IMR-90 (cell line): ENCODE measurements at regions not wholly inside any gene's neighbourhood (a gene's known extent, or its start where the extent isn't known, plus 50 kb on each side); places are given as distances from the start of the nearest gene placed in this dataset.

Source experiments
- ATAC-seq: fragments of 200-7000 bp; cut with Tn5 transposase; 2 replicates; pipeline ENCODE4 v1.9.1; 2020; ENCODE audit warnings: low read depth, mild to moderate bottlenecking, moderate library complexity
- BruUV-seq: library from RNA; stranded (reverse); fragments of 400-500 nt; replicated peaks from 2 replicates; lab custom pipeline; 2021; lab: Mats Ljungman, UMichigan
- CTCF ChIA-PET: fragments of 300-600 bp; formaldehyde crosslinking; extraction: SDS; loops from one replicate; lab custom pipeline; 2021; ENCODE audit warnings: antibody characterized with exemption; lab: Yijun Ruan, JAX
- POLR2A ChIA-PET: fragments of 300-600 bp; sonication (Branson Sonifier 250); formaldehyde crosslinking; loops from one replicate; lab custom pipeline; 2022; ENCODE audit warnings: antibody characterized with exemption; ENCODE audit not compliant: unreplicated experiment; lab: Charles Lee
- DNase-seq: peaks from one replicate; pipeline ENCODE4 v3.0.0; 2013
- H2AFZ ChIP-seq: replicated peaks from 2 replicates; pipeline ENCODE3; 2013; ENCODE audit warnings: low read length, mild to moderate bottlenecking; ENCODE audit not compliant: poor library complexity
- H2AK5ac ChIP-seq: 2 replicates; pipeline ENCODE4 v1.6.1; 2013; ENCODE audit warnings: low read depth, low read length, inconsistent platforms
- H2AK9ac ChIP-seq: replicated peaks from 2 replicates; pipeline ENCODE3; 2013; ENCODE audit warnings: mild to moderate bottlenecking, low read depth, low read length, moderate library complexity; ENCODE audit not compliant: poor library complexity
- H2BK120ac ChIP-seq: 2 replicates; pipeline ENCODE4 v1.6.1; 2013; ENCODE audit warnings: low read depth, low read length, inconsistent platforms
- H2BK15ac ChIP-seq: 3 replicates; pipeline ENCODE4 v1.6.1; 2013; ENCODE audit warnings: low read depth, low read length, inconsistent platforms
- H2BK20ac ChIP-seq: 2 replicates; pipeline ENCODE4 v1.6.1; 2013; ENCODE audit warnings: low read depth, mild to moderate bottlenecking, inconsistent platforms, low read length, moderate library complexity
- H2BK5ac ChIP-seq: 2 replicates; pipeline ENCODE4 v1.6.1; 2013; ENCODE audit warnings: mild to moderate bottlenecking, low read depth, low read length, inconsistent platforms; ENCODE audit not compliant: poor library complexity, severe bottlenecking
- H3K14ac ChIP-seq: replicated peaks from 2 replicates; pipeline ENCODE4 v1.6.1; 2013; ENCODE audit warnings: low read depth, low read length, inconsistent platforms
- H3K18ac ChIP-seq: 2 replicates; pipeline ENCODE4 v1.6.1; 2013; ENCODE audit warnings: low read depth, low read length, control low read depth
- H3K23ac ChIP-seq: 2 replicates; pipeline ENCODE4 v1.6.1; 2013; ENCODE audit warnings: low read depth, low read length, inconsistent platforms
- H3K27ac ChIP-seq: 2 replicates; pipeline ENCODE4 v1.5.1; 2013; ENCODE audit warnings: mild to moderate bottlenecking, control low read depth, low read length; ENCODE audit not compliant: insufficient read depth
- H3K27me3 ChIP-seq: 2 replicates; pipeline ENCODE4 v1.6.1; 2013; ENCODE audit warnings: low read length; ENCODE audit not compliant: control insufficient read depth, insufficient read depth
- H3K36me3 ChIP-seq: 2 replicates; pipeline ENCODE4 v1.6.1; 2013; ENCODE audit warnings: low read length, mixed read lengths; ENCODE audit not compliant: control insufficient read depth, insufficient read depth
- H3K4ac ChIP-seq: 2 replicates; pipeline ENCODE4 v1.6.1; 2013; ENCODE audit warnings: low read depth, low read length, inconsistent platforms
- H3K4me1 ChIP-seq: 2 replicates; pipeline ENCODE4 v1.6.1; 2013; ENCODE audit warnings: low read length, mixed read lengths; ENCODE audit not compliant: control insufficient read depth, insufficient read depth
- H3K4me2 ChIP-seq: 2 replicates; pipeline ENCODE4 v1.6.1; 2013; ENCODE audit warnings: low read depth, mild to moderate bottlenecking, control low read depth, low read length, moderate library complexity
- H3K4me3 ChIP-seq: 2 replicates; pipeline ENCODE4 v1.5.1; 2013; ENCODE audit warnings: low read depth, mild to moderate bottlenecking, control low read depth, low read length, moderate library complexity; ENCODE audit not compliant: insufficient read depth
- H3K56ac ChIP-seq: 2 replicates; pipeline ENCODE4 v1.6.1; 2013; ENCODE audit warnings: low read length, inconsistent platforms; ENCODE audit not compliant: insufficient read depth; ENCODE audit errors: extremely low read depth
- H3K79me1 ChIP-seq, 2 experiments: 2 replicates each; pipeline ENCODE4 v1.6.1; 2013; ENCODE audit warnings: low read length in 2 of 2, inconsistent platforms in 1 of 2, low read depth in 1 of 2
- H3K9ac ChIP-seq: 2 replicates; pipeline ENCODE4 v1.6.1; 2013; ENCODE audit warnings: low read depth, low read length, control low read depth
- H3K9me1 ChIP-seq: 2 replicates; pipeline ENCODE4 v1.6.1; 2013; ENCODE audit warnings: low read length, inconsistent platforms; ENCODE audit not compliant: insufficient read depth
- H3K9me3 ChIP-seq: 2 replicates; pipeline ENCODE4 v1.6.1; 2013; ENCODE audit warnings: low read length; ENCODE audit not compliant: control insufficient read depth, insufficient read depth
- H4K20me1 ChIP-seq: 2 replicates; pipeline ENCODE4 v1.6.1; 2013; ENCODE audit warnings: low read length, inconsistent platforms; ENCODE audit not compliant: insufficient read depth
- H4K5ac ChIP-seq: 2 replicates; pipeline ENCODE4 v1.6.1; 2013; ENCODE audit warnings: mild to moderate bottlenecking, low read depth, low read length, control low read depth
- H4K8ac ChIP-seq, 2 experiments: 2 replicates each; pipeline ENCODE4 v1.6.1; 2013; ENCODE audit warnings: low read depth in 2 of 2, low read length in 2 of 2, control low read depth in 1 of 2, inconsistent platforms in 1 of 2
- H4K91ac ChIP-seq: 2 replicates; pipeline ENCODE4 v1.6.1; 2013; ENCODE audit warnings: low read depth, low read length, inconsistent platforms; ENCODE audit not compliant: insufficient read depth
- BHLHE40 ChIP-seq: fragments of 150-350 bp; IDR thresholded peaks from 2 replicates; pipeline ENCODE4 v1.6.1; 2016; ENCODE audit warnings: mild to moderate bottlenecking, low read depth, low read length
- CEBPB ChIP-seq: IDR thresholded peaks from 2 replicates; pipeline ENCODE4 v1.6.1; 2012; ENCODE audit warnings: low read depth, low read length, improper control_type of control experiment
- CHD1 ChIP-seq: IDR thresholded peaks from 2 replicates; pipeline ENCODE4 v1.6.1; 2012; ENCODE audit warnings: low read depth, low read length, improper control_type of control experiment
- CTCF ChIP-seq: conservative IDR thresholded peaks from 2 replicates; pipeline ENCODE4 v1.5.1; 2012; ENCODE audit warnings: mild to moderate bottlenecking, low read depth, low read length, improper control_type of control experiment
- FOS ChIP-seq: fragments of 150-350 bp; IDR thresholded peaks from 2 replicates; pipeline ENCODE4 v1.6.1; 2016; ENCODE audit warnings: low read depth, low read length
- MAFK ChIP-seq: IDR thresholded peaks from 2 replicates; pipeline ENCODE4 v1.6.1; 2012; ENCODE audit warnings: low read depth, low read length, improper control_type of control experiment
- MAZ ChIP-seq: IDR thresholded peaks from 2 replicates; pipeline ENCODE4 v1.6.1; 2012; ENCODE audit warnings: low read depth, mild to moderate bottlenecking, low read length, improper control_type of control experiment, moderate library complexity, borderline replicate concordance
- MXI1 ChIP-seq: IDR thresholded peaks from 2 replicates; pipeline ENCODE4 v1.6.1; 2012; ENCODE audit warnings: low read depth, mild to moderate bottlenecking, low read length, moderate library complexity, borderline replicate concordance
- NFE2L2 ChIP-seq: fragments of 150-350 bp; IDR thresholded peaks from 2 replicates; pipeline ENCODE4 v1.6.1; 2016; ENCODE audit warnings: low read depth, mild to moderate bottlenecking, low read length
- POLR2A ChIP-seq: IDR thresholded peaks from 2 replicates; pipeline ENCODE4 v1.6.1; 2012; ENCODE audit warnings: mild to moderate bottlenecking, low read depth, low read length
- RAD21 ChIP-seq: IDR thresholded peaks from 2 replicates; pipeline ENCODE4 v1.6.1; 2012; ENCODE audit warnings: low read length, improper control_type of control experiment
- SMC3 ChIP-seq: fragments of 150-350 bp; IDR thresholded peaks from 2 replicates; pipeline ENCODE4 v1.6.1; 2016; ENCODE audit warnings: low read depth, mild to moderate bottlenecking, antibody characterized with exemption, low read length, moderate library complexity
- dilution Hi-C: fragments of 300-500 bp; cut with HindIII; formaldehyde crosslinking; loops from one replicate; pipeline ENCODE4 v1.14.3; 2018; ENCODE audit warnings: low sequenced_read_pairs; ENCODE audit not compliant: unreplicated experiment
- in situ Hi-C: fragments of 300-500 bp; cut with MboI; formaldehyde crosslinking; loops from 3 replicates; pipeline ENCODE4 v1.14.3; 2019; ENCODE audit warnings: low sequenced_read_pairs, inconsistent platforms, mixed read lengths
- intact Hi-C: fragments of 100-400 bp; cut with micrococcal nuclease; formaldehyde crosslinking; loops from 2 replicates; pipeline ENCODE4 v1.10.0; 2022

GRCh38 chr3:109656225-109656624, 318.9 kb upstream of the DPPA4 start:
- H3K56ac ChIP-seq: no peak overlapping the region
- H2BK15ac ChIP-seq: no peak overlapping the region
- H2AK9ac ChIP-seq: no peak overlapping the region
- H4K20me1 ChIP-seq: no peaks in the 10 kb centered on the region
- CTCF ChIA-PET: no interaction called here
- no peak overlapping the region for H2BK20ac ChIP-seq
- intact Hi-C loops (no loop called here), dilution Hi-C loops (no loop called here), in situ Hi-C loops (no loop called here)
- H2BK5ac ChIP-seq: no peak overlapping the region
- H3K27me3 ChIP-seq: no peaks in the 10 kb centered on the region
- no peaks in the 10 kb centered on the region for H3K4me1 ChIP-seq
- no peak overlapping the region for H3K4ac ChIP-seq
- H2BK120ac ChIP-seq: no peak overlapping the region
- H2AK5ac ChIP-seq: no peak overlapping the region
- H3K4me3 ChIP-seq: no peak overlapping the region
- no peak overlapping the region for H3K14ac ChIP-seq
- H4K5ac ChIP-seq: no peak overlapping the region
- no peaks in the 10 kb centered on the region for H3K36me3 ChIP-seq
- no peak overlapping the region for H3K4me2 ChIP-seq
- H3K27ac ChIP-seq: no peak overlapping the region
- no peak overlapping the region for H3K18ac ChIP-seq
- ATAC-seq (no peak), DNase-seq (no peak)
- no peak overlapping the region for H3K23ac ChIP-seq
- TF ChIP-seq POLR2A (no peak), CHD1 (no peak), MAFK (no peak), CTCF (no peak), RAD21 (no peak), BHLHE40 (no peak), FOS (no peak), MAZ (no peak), NFE2L2 (no peak), MXI1 (no peak), CEBPB (no peak), SMC3 (no peak)
- no peak overlapping the region for H4K91ac ChIP-seq
- H3K79me1 ChIP-seq: no peaks in the 10 kb centered on the region
- no peaks in the 10 kb centered on the region for H3K9me3 ChIP-seq
- no peaks in the 10 kb centered on the region for H3K9me1 ChIP-seq
- H2AFZ ChIP-seq: no peak overlapping the region
- BruUV-seq: no TSS peak
- H3K9ac ChIP-seq: no peak overlapping the region
- POLR2A ChIA-PET: no interaction called here
- H4K8ac ChIP-seq: no peak overlapping the region
